Epithelial cell of esophagus (primary cell): ENCODE measurements at regions not wholly inside any gene's neighbourhood (a gene's known extent, or its start where the extent isn't known, plus 50 kb on each side); places are given as distances from the start of the nearest gene placed in this dataset.
"Not testable (repeated sequence)": the region's sequence is repeated elsewhere in the genome, so short reads cannot be mapped to it uniquely, and the experiment has no call there.

Source experiments
- DNase-seq: peaks from one replicate; pipeline ENCODE4 v3.0.0; 2010; ENCODE audit warnings: low read depth
- H3K4me3 ChIP-seq: 2 replicates; pipeline ENCODE4 v1.5.1; 2011; ENCODE audit warnings: mild to moderate bottlenecking, low read length, control low read depth
- CTCF ChIP-seq: IDR thresholded peaks from 2 replicates; pipeline ENCODE4 v1.5.1; 2011; ENCODE audit warnings: low read depth, mild to moderate bottlenecking, low read length, control low read depth, inconsistent platforms; ENCODE audit not compliant: insufficient read depth; ENCODE audit errors: missing control alignments

GRCh38 chr10:57673446-57673960, 594.2 kb downstream of the IPMK start:
- TF ChIP-seq CTCF = no peak
- H3K4me3 ChIP-seq = no peak overlapping the region
- DNase-seq = no peak

- TF ChIP-seq CTCF = no peak
- no peak overlapping the region for H3K4me3 ChIP-seq
- peak; percentile 5 for DNase-seq
Measured at GRCh38 chr10:57664815-57665214, 602.9 kb downstream of the IPMK start.

- no peak for TF ChIP-seq CTCF
- no peak overlapping the region for H3K4me3 ChIP-seq
- DNase-seq = no peak
Measured at GRCh38 chr10:57663401-57663800, 604.3 kb downstream of the IPMK start.

- no peak for DNase-seq
- no peak overlapping the region for H3K4me3 ChIP-seq
- no peak for TF ChIP-seq CTCF
Measured at GRCh38 chr10:57661206-57661605, 606.5 kb downstream of the IPMK start.

GRCh38 chr10:57657164-57657765, 610.4 kb downstream of the IPMK start:
- DNase-seq = peak; percentile 72
- peak; percentile 87 for TF ChIP-seq CTCF
- no peak overlapping the region for H3K4me3 ChIP-seq

- TF ChIP-seq CTCF = no peak
- DNase-seq = no peak
- H3K4me3 ChIP-seq = no peak overlapping the region
Measured at GRCh38 chr10:57654856-57655255, 612.8 kb downstream of the IPMK start.

GRCh38 chr10:57645108-57645507, 622.6 kb downstream of the IPMK start:
- H3K4me3 ChIP-seq, DNase-seq: not testable (repeated sequence)
